ENCODE measurements at regions not wholly inside any gene's neighbourhood (a gene's known extent, or its start where the extent isn't known, plus 50 kb on each side); places are given as distances from the start of the nearest gene placed in this dataset.

- DNase-seq = no peak
These were observed 153.0 kb downstream of the UXS1 start for GRCh38 chr2:106041150-106041549.

- no peak for DNase-seq
These were observed 154.3 kb downstream of the UXS1 start for GRCh38 chr2:106039634-106040315.

GRCh38 chr2:106038601-106039375 is 155.3 kb downstream of the UXS1 start:
- no peak for DNase-seq

- DNase-seq = no peak
These were observed 156.2 kb downstream of the UXS1 start for GRCh38 chr2:106037932-106038331.

GRCh38 chr2:106037262-106037661 is 156.8 kb downstream of the UXS1 start:
- DNase-seq = no peak

- no peak for DNase-seq
These were observed 159.8 kb downstream of the UXS1 start for GRCh38 chr2:106034325-106034724.

- DNase-seq = no peak
These were observed 161.4 kb downstream of the UXS1 start for GRCh38 chr2:106032676-106033075.

GRCh38 chr2:106030287-106031268 is 163.5 kb downstream of the UXS1 start:
- no peak for DNase-seq

GRCh38 chr2:106028192-106028591 is 165.9 kb downstream of the UXS1 start:
- no peak for DNase-seq

GRCh38 chr2:106026271-106027190 is 167.6 kb downstream of the UXS1 start:
- no peak for DNase-seq

- DNase-seq = no peak
These were observed 168.3 kb downstream of the UXS1 start for GRCh38 chr2:106025796-106026195.

- DNase-seq = no peak
These were observed 172.5 kb downstream of the UXS1 start for GRCh38 chr2:106021662-106022028.

- no peak for DNase-seq
These were observed 173.1 kb downstream of the UXS1 start for GRCh38 chr2:106020821-106021661.

- no peak for DNase-seq
These were observed 174.1 kb downstream of the UXS1 start for GRCh38 chr2:106020032-106020431.

- DNase-seq = no peak
These were observed 176.0 kb downstream of the UXS1 start for GRCh38 chr2:106018141-106018540.

- no peak for DNase-seq
These were observed 181.3 kb downstream of the UXS1 start for GRCh38 chr2:106012591-106013347.

- DNase-seq = no peak
These were observed 182.0 kb downstream of the UXS1 start for GRCh38 chr2:106012001-106012590.

GRCh38 chr2:106011380-106011779 is 182.7 kb downstream of the UXS1 start:
- DNase-seq = no peak

GRCh38 chr2:106010818-106011355 is 183.2 kb downstream of the UXS1 start:
- no peak for DNase-seq

- no peak for DNase-seq
These were observed 185.0 kb downstream of the UXS1 start for GRCh38 chr2:106009096-106009495.
